Suppressor macrophage treated with lipopolysaccharide for 4 hours (primary cell): ENCODE measurements at regions not wholly inside any gene's neighbourhood (a gene's known extent, or its start where the extent isn't known, plus 50 kb on each side); places are given as distances from the start of the nearest gene placed in this dataset.
A peak's percentile ranks its signal among the peaks of the same experiment; 100 is the strongest.

Experiments used
- DNase-seq: peaks from one replicate; pipeline ENCODE4 v3.0.0-alpha.2; 2020

DNA sequence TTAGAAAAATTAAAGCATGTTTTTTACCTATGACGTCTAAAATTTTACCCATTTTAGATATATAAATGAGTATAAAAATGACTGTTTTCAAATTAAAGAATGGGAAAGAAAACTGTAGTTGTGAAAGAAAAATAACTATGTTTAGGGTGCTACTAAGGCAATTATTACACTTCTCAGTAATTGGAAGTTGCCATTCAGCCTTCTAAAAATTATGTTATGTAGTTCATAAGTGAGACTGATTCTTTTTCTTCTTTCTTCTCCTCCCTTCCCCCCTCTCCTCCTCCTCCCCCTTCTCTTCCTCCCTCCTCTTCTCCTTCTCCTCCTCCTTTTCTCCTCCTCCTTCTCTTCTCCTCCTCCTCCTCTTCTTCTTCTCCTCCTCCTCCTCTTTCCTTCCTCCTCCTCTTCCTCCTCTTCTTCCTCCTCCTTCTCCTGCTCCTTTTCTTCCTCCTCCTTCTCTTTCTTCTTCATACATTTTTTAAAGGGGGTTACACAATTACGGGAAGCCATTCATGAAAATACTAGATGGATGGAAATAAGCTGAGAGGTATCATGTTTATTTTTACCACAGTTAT is 223.6 kb downstream of the CETN3 start:
- no peak for DNase-seq

GRCh38 chr5:90184764-90185163 is 224.8 kb downstream of the CETN3 start:
- DNase-seq: no peak

GRCh38 chr5:90182726-90183125 is 226.8 kb downstream of the CETN3 start:
- no peak for DNase-seq

GRCh38 chr5:90174236-90174635 is 235.3 kb downstream of the CETN3 start:
- no peak for DNase-seq

DNA sequence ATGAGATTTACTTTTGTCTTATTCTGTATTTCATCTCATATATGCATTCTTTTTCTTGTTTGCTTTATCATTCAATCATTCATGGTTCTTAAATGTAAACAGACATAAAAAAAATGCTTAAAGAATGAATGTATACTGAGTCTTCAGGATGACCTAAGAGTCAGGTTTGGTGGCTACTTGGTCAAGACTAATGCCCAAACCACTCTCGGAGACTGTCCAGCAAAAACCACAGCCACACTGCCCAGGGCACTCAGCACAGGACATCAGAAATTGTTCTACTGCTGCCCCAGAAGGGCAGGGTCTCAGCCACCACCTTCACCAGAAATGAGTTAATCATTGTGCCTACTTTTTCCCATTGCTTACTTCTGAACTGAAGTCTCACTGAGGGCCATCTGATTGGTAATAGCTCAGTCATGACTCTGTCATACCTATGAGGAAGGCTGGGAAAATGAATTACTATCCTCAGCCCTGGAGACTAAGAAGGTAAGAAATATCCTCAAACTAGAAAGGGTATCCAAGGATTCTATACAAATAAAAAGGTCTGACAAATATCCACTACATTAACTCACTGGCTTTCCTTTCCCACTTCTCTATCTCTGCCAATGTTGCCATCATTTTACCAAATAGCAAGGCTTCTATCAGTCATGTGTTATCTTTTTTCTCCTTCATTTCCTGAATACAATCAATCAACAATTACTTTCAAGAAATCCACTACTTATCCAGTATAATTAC is 236.1 kb downstream of the CETN3 start:
- DNase-seq: no peak

DNA sequence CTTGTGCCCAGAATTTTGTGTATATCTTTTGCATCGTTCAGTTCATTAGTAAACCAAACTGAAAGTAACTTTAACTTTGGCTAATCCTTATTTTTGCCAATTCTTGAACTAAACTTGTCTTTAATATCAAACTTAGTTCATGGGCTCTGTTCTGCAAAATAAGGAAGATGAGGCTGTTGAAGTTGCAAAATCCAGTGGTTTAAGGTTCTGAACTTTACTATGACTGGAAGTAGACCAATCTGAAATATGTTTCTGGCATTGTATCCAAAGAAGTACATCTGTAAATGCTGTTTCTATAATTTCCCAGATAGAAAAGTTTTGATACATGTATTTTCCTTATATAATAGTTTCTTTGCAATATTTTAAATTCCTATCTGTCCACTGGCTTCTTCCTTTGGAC is 238.1 kb downstream of the CETN3 start:
- no peak for DNase-seq

DNA sequence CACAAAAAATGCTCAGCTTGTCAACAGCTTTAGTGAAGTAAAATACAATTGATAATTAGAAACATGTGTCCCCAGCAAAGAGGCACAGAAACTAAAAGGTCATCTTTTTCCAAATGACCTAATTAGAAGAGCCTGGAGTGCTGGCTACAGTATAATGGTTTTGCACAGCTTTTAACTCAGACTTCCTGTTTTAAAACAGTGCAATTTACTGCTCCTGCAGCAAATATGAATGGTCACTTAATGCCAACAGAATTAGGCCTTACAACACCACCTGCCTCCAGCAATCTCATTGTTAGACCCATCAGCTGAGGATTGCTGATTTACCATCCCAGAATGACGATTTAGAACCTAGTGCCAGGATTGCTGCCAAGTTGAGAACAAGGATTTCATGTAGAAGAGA is 239.3 kb downstream of the CETN3 start:
- peak; percentile 27 for DNase-seq

DNA sequence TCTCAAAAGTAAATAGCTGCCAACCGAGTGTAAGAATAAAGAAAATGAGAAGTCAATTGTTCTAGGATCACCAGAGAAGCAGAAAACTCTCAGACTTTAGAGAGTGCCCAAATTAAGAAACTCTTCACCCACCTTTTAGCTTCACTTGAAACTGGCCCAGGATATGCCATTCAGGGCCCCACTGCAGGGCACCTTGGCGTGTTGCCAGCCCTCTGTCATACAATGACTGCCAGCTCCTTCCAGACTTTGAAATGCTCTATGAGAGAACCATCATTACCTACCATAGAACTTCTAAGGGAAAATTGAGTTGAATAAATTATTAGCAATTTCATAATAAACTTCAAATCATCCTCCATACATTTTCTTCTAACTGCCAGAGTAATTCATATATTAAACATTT is 240.5 kb downstream of the CETN3 start:
- DNase-seq: no peak

- no peak for DNase-seq
These were observed 241.2 kb downstream of the CETN3 start for GRCh38 chr5:90168399-90168798.

DNA sequence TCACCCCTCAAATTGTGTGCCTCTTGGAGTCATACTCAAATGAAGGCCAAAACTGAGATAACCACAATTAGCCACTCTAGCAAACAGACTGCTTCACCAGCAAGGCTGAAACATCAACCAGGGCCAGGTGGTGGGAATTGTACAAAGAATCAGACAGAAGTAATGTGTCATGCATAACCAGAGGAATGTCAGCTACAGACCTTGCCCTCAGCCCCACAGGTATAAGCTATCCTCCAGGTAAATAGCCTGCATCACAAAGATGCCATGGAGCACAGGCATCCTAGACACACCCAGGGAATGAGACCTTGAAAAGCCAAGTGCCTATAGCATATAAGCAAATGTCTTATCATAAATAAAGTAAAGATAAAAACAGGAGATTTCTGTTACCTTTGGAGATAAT is 242.7 kb downstream of the CETN3 start:
- DNase-seq: no peak

DNA sequence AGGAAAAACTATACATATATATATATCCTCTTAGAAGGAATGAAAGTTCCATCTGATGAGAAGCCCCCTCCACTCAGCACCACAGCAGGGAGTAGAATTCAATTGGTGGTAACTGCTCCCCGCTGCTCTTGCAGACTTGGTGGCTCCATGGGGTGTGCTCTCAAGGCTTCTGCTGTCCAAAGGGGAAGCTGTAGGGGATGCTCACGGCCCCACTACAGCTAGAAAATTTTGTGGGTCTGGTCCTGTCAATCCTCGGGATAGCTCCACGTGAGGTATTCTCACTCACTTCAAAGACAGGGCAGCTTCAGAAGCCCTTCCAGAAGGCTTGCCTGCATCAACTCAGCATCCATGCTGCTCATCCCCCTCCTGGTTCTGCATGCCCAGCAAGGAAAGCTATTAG is 247.2 kb downstream of the CETN3 start:
- DNase-seq: no peak

GRCh38 chr5:90161414-90161813 is 248.1 kb downstream of the CETN3 start:
- peak; percentile 65 for DNase-seq

DNA sequence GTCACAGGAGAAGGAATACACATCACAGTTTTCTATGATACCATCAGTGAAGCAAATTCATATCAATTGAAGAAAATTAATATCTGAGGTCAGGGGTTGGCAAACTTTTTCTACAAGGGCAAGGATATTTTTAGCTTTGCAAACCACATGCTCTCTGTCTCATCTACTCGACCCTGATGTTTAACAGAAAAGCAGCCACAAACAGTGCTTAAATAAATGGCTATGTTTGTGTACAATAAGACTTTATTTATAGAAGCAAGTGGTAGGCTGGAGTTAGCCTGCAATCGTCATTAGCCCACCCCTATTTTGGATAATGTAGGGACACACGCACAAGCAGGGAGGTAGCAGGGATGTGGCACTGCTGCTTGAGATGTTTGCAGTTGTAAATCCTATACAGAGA is 251.4 kb downstream of the CETN3 start:
- no peak for DNase-seq

DNA sequence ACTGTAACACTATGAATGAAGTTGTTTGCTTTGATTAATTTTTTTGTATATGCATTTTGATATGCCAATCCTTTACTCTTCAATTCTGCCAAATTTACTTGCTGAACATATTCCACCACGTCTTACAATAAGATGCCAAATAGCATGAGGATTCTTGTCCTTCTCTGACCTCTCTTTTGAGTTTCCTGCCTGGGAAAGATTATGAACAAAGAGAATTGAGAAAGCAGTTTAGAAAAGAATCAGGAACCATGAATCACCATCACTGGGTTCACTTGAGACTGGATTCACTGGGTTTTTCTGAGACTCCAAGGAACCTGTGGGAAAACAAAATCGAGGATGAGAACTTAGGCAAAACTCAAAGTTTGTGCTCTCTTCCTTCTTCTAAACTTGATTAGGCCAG is 256.5 kb downstream of the CETN3 start:
- no peak for DNase-seq

- no peak for DNase-seq
These were observed 264.8 kb downstream of the CETN3 start for GRCh38 chr5:90144625-90145327.

- DNase-seq: no peak
These were observed 267.0 kb downstream of the CETN3 start for GRCh38 chr5:90142541-90142940.

- DNase-seq: no peak
These were observed 267.6 kb downstream of the CETN3 start for GRCh38 chr5:90141984-90142383.

GRCh38 chr5:90136952-90137528 is 272.5 kb downstream of the CETN3 start:
- no peak for DNase-seq

DNA sequence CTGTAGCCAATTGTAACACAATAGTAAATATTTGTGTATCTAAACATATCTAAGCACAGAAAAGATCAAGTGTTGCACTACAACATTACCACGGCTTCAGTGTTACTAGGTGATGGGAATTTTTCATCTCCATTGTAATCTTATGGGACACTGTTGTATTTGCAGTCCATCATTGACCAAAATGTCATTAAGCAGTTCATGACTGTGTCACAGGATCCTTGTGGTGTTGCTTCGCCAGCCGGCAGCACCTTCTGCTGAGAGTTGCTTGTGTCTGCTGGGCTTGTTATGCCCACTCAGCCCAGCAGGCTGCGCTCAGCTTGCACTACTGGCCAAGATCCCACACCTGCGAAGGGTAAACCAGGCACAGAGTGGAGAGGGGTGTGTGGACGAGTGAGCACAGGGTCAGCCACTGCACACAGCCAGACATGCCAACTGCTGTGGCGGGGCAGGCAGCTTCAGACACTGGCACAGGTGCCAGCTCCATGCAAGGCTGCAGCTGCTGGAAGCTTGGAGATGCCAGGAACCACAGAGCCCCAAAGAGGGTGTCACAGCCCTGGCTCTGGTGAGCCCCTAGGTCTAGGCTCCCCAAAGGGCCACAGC is 273.7 kb downstream of the CETN3 start:
- no peak for DNase-seq

- DNase-seq: peak; percentile 81
These were observed 274.7 kb downstream of the CETN3 start for GRCh38 chr5:90134892-90135291.

DNA sequence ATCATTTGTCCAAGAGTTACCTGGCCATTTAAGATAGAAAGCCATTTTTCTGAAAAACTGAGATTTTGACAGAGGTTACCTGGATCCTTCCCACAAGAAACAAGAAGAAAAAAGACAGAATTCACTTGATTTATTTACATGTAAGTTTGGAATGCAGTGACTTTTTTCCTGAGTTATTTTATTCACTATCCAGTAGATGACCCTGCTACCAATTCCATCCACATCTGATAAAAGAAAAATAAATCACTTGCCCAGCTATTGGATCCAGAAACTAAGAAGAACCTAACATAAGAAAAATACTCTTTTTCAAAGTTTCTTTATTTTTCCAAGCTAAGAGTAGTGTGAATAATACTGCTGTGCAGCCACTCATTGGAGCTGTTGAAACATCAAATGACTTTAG is 275.2 kb downstream of the CETN3 start:
- DNase-seq: no peak

GRCh38 chr5:90133941-90134340 is 275.6 kb downstream of the CETN3 start:
- no peak for DNase-seq

DNA sequence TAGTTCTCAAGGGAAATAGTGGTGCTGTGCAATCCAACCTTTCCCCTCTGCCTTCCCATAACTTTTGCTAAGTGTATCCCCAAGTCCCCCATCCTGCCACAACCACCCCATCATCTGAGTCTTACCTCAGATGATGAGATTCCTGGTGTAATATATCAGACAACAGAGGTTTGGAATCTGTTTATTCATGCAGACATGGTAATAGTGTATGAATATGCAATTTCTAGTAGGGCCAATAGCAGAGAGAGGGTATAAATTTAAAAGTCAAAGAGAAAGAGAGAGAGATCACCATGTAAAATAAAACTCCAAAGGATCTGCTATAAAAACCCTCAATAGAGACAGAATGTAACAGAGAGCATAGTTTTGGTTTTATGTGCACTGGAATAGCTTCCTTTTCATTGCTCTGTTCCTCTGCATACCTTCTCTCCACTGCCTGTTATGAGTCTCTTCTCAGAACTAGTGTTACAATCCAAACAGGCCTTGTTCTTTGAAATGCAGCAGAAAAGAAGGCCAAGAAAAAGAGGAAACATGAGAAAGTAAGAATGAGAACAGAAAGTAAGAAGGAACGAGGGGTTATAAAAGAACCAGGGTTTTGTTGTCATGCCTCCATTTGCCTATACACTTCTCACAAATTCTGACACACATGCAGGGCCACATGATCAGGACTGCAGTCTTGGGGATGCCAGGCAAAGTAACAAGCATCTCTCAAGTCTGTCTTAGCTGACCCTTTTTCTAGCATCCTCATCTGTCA is 278.0 kb downstream of the CETN3 start:
- DNase-seq: peak; percentile 52
